ENCODE measurements at regions not wholly inside any gene's neighbourhood (a gene's known extent, or its start where the extent isn't known, plus 50 kb on each side); places are given as distances from the start of the nearest gene placed in this dataset.
"Not testable (repeated sequence)": the region's sequence is repeated elsewhere in the genome, so short reads cannot be mapped to it uniquely, and the experiment has no call there.

DNA sequence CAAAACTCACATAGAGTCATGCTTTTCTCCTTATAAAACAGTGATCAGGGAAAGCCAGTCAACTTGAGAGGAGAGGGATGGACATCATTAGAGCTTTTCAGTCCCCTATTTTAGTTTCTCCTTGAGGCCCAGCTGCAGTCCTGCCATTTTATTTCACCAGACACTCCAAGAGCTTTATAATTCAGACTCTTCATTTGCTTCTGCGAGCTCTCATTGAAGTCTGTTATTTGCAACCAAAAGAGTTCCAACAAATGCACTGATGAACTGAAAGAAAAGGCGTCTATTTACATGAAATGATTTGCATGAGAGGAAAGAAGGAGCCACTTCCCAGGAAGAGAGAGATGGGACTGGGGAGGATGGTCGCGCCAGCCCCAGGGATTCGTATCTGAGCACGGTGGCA lies 86.8 kb downstream of the NDUFA12 start:
- no peak for DNase-seq

DNA sequence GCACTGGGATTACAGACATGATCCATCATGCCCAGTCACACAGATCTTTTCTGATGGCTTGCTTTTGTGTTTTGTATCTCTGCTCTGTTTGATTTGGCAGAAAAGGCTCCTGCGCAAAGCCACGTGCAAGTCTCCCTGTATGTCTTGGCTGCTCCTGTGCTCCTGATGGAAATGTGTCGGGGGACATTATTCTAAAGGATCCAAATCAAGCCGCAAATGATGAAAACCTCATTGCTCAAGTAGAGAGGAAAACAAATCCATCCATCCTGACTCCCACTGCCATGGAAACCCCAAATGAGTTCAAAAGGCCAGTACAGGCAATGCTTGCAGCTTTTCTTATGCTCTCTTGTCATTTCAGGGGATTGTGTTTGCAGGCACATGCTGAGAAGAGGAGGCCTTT lies 93.8 kb downstream of the NDUFA12 start:
- DNase-seq, result no peak

DNA sequence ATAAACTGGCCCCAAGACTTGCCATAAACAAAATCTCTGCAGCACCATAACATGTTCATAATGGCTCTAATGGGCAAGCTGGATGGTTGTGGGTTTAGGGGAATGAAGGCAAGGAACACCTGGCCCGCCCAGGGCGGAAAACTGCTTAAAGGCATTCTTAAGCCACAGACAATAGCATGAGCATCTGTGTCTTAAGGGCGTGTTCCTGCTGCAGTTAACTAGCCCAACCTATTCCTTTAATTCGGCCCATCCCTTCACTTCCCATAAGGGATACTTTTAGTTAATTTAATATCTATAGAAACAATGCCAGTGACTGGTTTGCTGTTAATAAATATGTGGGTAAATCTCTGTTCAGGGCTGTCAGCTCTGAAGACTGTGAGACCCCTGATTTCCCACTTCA lies 97.7 kb downstream of the NDUFA12 start:
- not testable (repeated sequence) for DNase-seq

DNA sequence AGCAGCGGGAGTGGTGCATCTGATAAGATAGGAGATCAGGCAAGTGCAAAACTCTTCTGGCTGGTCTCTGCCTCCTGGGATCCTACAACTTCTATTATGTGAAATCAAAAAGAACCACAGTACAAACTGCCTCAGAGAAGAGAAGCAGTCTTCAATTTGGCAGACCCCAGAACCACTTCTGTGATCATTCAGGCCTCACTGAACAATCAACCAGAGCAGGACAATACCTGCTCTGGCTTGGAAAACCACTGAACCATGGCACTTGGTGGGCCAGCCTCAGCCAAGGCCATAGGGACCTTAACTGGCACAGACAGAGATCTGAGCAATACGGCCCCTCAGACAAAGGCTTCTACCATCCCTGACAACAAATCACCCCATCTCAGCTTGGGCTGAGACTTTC lies 103.0 kb downstream of the NDUFA12 start:
- DNase-seq, result no peak

DNA sequence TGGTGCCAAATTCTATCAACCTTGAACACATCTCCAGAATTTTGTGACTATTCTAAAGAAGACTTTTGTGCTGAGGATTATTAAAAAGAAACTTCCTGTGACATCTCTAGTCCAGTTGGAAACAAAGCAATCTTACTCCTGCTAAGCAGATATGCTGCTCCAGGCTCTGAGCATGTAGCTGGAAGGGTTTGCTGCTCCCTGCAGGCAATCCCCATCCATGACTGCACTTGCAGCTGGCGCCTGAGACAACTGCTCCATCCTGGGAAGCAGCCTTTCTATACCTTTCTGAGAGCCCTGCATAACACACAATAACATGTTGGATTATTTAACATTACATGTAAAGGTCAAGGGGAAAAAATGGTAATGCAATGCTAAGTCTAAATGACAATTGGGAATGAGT lies 105.1 kb downstream of the NDUFA12 start:
- DNase-seq, result no peak

DNA sequence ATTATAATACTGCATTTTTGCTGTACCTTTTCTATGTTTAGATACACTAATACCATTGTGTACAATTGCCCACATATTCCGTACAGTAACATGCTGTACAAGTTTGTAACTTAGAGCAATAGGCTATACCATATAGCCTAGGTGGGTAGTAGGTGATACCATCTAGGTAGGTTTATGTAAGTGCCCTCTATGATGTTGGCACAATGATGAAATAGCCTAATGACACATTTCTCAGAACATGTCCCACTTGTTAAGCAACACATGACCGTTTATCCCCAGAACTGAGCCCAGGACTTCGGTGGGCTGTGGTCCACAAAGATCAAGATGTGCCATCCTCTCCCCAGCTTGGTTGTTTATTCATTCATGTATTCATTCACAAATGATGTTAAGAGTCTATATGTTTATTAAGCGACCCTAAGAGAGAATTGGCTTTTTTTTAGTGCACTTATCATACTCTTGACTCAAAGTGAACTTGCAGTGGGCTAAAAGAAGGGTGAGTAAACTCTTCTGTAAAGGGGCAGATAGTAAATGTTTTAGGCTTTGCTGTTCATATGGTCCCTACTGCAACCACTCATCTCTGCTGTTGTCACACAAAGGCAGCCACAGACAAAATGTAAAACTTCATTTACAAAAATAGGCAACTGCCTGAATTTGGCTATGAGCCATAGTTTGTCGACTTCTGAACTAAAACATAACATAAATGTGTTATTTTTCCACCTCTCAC lies 110.8 kb downstream of the NDUFA12 start:
- DNase-seq, result no peak

DNA sequence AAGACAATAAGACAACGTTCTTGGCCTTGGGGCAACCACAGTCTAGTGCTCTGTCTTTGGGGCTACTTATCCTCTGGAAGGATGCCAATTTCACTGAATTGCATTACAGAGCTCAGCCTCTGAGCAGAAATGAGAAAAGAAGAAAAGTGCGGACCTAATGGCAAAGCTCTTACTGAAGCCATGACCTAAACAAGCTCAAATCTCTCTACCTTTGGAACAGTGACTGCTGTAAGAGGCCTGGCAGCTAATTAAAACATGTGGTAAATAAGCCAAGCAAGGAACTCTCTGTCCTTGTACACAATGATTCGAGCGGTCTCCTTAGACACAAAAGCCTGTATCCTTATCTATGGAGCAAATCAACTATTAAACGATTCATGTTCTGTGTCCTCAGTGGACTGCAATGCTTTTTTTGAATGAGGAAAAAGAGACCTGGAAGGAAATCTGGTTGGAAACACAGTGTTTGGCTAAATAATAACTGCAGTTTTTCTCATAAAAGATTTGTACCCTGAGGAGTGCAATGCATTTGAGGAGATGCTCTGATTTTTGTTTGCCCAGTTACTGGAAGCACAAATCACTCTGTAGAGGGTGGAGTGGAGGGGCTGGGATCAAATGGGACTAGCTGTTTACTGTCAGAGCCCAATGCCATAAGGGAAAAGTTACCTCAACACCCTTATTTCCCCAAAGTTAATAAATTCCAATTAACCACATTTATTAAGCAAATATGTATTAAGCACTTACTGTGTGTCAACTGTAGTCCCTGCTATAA lies 113.9 kb downstream of the NDUFA12 start:
- no peak for DNase-seq

DNA sequence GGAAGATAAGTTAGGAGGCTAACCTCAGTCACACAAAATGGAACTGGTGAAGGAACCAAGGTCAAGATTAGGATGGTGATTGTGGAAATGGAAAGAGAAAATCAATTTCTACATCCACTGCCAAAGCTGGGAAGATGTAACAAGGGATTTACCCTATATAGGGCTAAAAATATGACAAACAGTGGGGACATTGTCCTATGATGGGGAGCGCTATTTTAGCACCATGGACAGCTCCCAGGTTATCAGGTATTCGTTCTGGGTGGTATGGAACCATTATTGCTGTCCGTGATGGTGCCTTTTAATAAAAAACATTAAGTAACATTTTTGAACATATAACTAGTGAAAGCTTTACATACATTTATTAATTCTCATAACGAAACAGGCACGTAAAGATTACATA lies 124.0 kb downstream of the NDUFA12 start:
- no peak for DNase-seq

DNA sequence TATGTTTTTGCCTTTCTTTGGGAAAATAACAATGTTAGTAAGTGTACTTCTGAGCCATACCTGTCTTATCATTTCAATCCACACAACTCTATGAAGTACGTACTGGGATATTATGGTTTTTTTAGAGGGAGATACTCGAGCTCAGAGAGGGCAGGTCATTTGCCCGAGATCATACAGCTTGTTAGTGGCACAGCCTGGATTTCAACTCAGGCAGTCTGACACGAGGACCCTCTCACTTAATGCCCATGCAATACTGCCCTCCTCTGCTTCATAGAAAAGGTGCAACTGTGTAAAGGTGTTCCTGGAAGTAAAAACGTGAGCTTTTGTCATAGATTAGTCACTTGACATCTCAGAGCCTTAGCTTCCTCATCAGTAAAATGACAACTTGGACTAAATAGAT lies 128.0 kb downstream of the NDUFA12 start:
- DNase-seq, result peak; percentile 65

DNA sequence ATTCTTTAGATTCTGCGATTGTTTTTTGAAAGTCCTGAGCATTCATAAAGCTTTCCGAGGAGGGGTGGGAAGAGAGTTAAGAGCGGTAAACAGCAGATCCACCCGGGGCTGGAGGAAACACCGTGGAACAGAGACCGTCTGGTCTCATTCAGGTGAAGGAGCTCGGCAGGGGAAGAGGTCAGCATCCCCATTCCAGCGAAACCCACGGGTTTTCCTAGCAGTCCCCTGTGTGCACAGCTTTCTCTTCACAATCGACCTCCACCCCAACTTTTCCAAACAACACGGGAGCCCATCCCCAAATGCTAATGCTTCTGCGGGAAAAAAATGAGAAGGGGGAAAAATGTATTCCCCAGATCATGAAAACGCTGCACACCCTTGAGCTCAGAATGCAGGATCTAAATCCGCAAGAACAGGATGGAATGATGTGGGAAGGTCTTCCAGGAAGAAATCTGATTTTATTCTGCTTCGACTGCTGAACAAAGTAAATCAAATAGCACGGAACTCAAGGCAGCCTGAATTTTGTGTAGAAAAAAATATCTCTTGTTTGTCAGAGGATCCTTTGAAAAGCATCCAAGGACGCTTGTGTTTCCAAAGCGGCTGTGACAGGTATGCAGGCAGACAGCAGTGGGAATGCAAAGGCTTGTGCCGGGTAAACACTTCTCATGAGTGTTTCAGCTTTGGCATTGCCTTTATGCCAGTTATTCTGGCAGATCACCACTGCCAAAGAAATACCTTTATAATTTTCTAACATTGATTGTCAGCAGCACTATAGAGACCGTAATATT lies 128.8 kb downstream of the NDUFA12 start:
- DNase-seq, result peak; percentile 74

DNA sequence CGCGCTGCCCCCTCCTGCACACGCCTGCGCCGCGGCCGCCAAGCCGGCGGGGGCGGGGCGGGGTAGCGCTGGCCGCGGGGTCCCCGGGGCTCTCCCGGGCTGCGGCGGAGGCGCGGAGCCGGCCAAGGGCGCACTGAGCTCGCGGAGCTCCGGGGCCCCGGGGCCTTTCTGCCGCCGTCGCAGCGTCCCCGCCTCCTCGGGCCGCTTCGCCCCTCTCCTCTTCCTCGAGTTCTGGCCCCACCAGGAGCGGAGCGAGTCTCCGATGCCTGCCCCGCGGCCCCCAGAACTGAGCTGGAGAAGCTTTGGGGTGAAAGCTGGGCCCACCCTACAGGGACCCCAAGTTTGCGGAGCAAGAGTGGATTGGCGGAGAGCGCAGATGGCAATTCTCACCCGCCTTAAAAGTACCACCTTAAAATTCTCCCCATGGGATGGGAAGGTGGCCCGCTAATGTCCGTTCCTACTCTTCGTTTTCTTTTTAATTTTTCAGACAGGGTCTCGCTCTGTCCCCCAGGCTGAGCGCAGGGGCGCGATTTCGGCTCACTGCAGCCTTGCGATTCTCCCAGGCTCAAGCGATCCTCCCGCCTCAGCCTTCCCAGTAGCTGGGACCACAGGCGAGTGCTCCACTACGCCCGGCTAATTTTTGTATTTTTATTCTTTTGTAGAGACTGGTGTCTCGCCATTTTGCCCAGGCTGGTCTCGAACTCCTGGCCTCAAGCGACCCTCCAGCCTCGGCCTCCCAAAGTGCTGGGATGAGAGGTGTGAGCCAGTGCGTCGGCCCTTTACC lies 129.6 kb downstream of the NDUFA12 start:
- DNase-seq, result no peak

DNA sequence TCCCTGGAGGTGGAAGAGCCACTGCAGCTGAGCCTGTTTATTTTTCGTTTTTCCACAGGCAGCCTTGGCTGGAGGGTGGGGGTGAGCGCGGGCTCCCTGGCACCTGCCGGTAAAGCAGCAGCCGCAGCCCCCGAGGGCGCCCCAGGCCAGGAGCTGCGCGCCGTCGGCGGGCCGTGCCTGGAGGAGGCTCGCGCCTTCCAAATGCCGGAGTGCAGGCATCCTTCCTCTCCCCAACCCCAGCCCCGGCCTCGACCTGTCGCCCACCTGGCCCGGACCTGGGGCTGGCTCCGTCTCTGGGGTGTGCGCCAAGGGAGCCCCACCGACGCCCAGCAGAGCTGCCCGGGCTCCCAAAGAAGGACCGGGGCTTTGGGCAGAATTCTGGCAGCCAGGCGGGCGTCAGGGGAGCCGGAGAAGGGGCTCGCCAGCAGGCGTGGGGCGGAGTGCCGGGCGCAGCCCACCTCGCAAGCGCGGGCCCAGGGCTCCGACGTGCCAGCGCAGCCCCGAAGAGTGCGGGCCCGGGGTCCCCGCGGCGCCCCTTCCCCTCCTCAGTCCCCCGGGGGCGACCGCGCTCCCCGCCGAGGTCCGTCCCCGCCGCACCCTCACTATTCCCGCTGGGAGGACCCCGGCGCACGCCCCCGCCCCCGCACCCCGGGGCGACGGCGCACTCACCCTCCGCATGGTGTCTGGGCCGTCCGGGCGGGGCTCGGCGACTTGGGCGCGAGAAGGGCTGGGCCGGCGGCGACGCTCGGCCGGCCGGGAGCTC lies 130.3 kb downstream of the NDUFA12 start:
- no peak for DNase-seq

DNA sequence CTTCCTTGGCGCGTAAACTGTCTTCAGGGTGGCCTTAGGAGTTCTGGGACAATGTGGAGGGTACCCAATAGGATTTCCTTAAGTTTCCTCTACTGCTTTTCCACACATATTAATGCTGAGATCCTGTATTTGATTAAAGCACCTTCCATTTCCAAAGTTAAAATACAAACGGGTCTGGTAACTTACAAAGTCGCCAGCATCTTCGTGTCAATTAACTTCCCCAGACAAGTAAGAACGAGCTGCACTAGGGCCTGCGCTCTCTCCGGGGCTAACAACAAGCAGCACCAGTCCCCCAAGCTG lies 130.9 kb downstream of the NDUFA12 start:
- no peak for DNase-seq

DNA sequence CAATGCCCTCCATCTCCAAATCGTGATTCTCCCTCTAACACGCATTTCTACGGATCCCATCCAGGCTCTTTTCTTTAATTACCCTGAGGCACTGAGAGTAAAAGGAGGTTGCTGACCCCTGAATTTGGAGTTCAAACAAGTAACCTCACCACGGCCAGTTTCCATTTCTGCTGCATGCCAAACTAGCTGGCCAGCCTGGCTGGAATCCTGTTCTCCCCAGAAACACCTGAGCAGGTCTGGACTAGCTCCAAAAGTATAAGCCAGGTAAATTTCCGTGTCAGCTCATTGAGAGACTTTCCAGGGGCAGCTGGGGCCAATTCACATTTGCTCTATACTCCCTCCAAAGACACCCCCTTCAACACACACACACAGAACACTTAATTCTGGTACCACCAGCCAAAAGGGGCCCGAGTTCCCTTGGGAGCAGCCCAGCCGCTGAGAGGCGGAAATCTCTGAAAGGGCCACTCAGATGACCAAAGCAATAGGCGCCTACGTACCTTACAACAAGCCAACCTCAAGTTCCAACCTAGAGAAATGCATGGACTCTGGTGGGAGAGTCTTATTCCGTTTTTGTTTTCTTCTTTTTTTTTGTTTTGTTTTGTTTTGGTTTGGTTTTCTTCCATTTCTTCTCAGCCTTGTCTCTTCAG lies 131.4 kb downstream of the NDUFA12 start:
- DNase-seq, result peak; percentile 36

DNA sequence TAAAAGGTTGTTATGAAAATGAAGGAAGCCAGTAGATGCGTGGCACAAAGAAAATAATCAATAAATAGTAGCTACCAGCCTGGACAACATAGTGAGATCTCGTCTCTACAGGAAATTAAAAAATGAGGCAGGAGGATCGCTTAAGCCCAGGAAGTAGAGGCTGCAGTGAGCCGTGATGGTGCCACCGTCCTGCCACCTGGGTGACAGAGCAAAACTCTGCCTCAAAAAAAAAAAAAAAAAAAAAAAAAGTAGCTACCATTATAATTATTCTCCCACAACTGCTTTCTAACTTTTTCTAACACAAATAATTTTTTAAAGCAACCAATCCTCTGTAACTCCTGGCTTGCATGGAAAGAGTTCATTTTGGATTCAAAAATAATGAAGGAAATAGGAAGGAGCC lies 133.0 kb downstream of the NDUFA12 start:
- DNase-seq, result no peak

DNA sequence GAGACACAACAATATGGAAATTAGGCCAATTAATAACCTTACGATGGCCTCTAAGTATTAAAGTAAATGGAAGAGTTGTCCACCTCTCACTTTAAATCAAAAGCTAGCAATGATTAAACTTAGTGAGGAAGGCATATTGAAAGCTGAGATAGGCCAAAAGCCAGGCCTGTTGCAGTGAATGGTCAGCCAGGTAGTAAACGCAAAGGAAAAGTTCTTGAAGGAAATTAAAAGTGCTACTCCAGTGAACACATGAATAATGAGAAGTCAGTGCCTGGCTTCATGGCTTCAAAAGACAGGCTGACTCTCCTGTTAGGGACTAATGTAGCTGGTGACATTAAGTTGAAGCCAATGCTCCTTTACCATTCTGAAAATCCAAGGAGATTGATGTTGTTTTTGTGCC lies 135.3 kb downstream of the NDUFA12 start:
- no peak for DNase-seq

DNA sequence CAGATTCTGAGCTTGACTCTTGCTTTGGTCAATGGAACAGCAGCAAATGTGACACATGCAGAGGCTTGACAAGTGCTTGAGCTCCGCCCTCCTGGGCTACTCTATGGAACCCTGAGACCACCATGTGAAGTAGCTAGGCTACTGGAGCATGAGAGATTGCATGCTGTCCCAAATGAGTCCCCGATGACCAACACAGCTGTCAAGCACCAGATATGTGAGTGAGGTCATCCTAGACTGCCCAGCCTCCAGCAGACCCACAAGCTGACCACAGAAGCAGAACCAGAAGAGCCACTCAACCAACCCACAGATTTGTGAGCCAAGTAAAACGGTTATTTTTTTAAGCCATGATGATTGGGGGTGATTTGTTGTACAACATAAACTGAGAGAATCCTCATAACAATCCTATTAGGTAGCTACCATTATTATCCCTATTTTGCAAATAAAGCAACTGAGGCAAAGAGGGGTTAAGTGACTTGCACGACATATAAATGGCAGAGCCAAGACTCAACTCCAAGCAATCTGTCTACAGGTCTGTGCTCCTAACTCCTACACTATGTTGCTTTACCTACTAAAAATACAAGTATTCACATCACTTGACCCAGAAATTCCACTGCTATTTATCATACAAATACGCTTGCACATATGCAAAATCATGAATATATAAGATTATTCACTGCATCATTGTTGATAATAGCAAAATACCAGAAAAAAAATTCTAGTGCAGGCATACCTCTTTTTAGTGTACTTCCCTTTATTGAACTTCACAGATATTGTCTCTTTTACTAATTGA lies 136.2 kb downstream of the NDUFA12 start:
- no peak for DNase-seq

DNA sequence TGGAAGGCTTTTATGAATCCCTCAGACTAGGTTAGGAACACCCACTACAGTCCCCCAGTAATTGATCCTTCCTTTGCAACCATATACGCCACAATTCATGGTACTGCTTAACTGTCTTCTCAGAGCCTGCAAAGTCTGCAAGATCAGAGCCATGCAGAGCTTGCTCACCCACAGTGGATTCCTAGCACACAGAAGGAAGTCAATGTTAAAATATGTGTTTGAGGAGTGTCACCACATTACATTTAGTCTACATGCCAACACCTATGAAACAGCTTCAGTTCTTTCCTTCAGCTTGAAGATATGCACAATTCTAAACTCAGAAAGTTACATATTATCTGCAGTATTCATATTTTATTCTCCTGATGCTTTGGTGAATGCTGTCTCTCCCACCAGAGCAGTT lies 138.5 kb downstream of the NDUFA12 start:
- no peak for DNase-seq

DNA sequence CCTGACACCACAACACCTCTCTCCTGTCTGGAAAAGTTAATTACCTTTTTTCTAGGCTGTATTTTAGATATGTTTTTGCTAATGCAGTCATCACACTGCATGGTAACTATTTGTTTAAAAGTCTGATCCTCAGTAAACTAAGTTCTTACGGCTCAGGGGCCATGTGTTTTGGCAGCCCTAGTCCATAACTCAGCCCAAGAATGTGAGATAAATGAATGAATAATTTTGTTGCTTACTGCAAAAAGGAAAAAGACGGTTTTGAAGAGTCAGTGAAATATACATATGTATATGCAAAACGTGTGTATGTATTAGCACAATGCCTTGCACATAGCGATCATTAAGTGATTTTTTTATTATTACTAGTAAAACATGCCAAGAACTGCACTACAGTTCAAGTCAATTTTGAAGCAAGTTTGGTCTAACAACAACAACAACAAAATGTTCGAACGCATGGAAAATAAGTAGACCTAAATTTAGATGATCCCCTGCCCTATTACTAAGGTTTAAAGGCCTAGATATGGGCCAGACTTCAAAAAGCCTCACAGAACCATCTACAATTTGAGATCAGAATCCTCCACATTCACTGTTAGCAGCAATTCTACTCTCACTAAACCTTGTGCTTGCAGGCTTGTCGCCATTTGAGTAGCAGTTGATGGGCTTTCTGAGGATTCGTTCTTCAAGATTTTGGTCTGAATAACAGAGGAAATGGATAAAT lies 140.0 kb downstream of the NDUFA12 start:
- DNase-seq, result no peak

DNA sequence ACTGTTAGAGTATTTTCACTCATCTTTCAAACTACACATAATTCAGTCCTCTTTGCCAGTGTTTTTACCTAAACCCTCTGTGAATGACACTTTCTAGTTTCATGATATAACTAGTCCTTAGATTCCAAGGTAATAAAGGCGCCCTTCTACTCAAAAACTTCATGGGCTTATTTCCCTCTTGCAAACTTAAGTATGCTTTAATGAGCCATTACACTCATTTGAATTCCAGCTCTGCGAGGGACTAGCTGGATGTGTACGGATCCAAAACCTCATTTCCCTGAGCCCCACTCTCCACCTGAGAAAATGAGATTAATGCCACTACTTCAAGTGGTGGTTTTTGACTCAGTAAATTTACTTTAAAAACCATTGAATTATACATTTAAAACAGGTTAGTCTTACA lies 141.1 kb downstream of the NDUFA12 start:
- DNase-seq, result no peak
